Osteocyte (in vitro differentiated cells): ENCODE measurements at regions not wholly inside any gene's neighbourhood (a gene's known extent, or its start where the extent isn't known, plus 50 kb on each side); places are given as distances from the start of the nearest gene placed in this dataset.

Source experiments
- DNase-seq: peaks from one replicate; pipeline ENCODE4 v3.0.0; 2021; ENCODE audit warnings: mixed read lengths; ENCODE audit not compliant: unreplicated experiment; ENCODE audit errors: extremely low spot score
- H3K27ac Mint-ChIP-seq: one replicate; pipeline ENCODE4 v1.8.0; 2021; ENCODE audit warnings: mild to moderate bottlenecking, mixed read lengths; ENCODE audit not compliant: unreplicated experiment
- H3K27me3 Mint-ChIP-seq: one replicate; pipeline ENCODE4 v1.8.0; 2021; ENCODE audit warnings: mixed read lengths; ENCODE audit not compliant: unreplicated experiment
- H3K36me3 Mint-ChIP-seq: one replicate; pipeline ENCODE4 v1.8.0; 2021; ENCODE audit warnings: mixed read lengths; ENCODE audit not compliant: unreplicated experiment
- H3K4me1 Mint-ChIP-seq: one replicate; pipeline ENCODE4 v1.8.0; 2021; ENCODE audit warnings: mixed read lengths; ENCODE audit not compliant: unreplicated experiment
- H3K4me3 Mint-ChIP-seq: one replicate; pipeline ENCODE4 v1.8.0; 2021; ENCODE audit warnings: mild to moderate bottlenecking, moderate library complexity, mixed read lengths; ENCODE audit not compliant: unreplicated experiment
- H3K9me3 Mint-ChIP-seq: one replicate; pipeline ENCODE4 v1.8.0; 2021; ENCODE audit warnings: mixed read lengths; ENCODE audit not compliant: unreplicated experiment
- CTCF ChIP-seq: fragments of 200-600 bp; sonication (generic); IDR thresholded peaks from 2 replicates; pipeline ENCODE4 v1.5.0; 2021; ENCODE audit warnings: antibody characterized with exemption, mild to moderate bottlenecking, moderate library complexity

- Mint-ChIP-seq H3K36me3 (peaks cover 16% of the 10 kb centered on the region), H3K27me3 (no peaks in the 10 kb centered on the region), H3K4me1 (no peaks in the 10 kb centered on the region), H3K27ac (no peak overlapping the region), H3K9me3 (peaks cover 33% of the 10 kb centered on the region), H3K4me3 (no peak overlapping the region)
- TF ChIP-seq CTCF, result no peak
- DNase-seq, result no peak
Observed at GRCh38 chr16:72380283-72380682, 208.3 kb upstream of the PMFBP1 start.

- Mint-ChIP-seq H3K9me3 (no peaks in the 10 kb centered on the region), H3K27ac (no peak overlapping the region), H3K4me1 (peaks cover 22% of the 10 kb centered on the region), H3K36me3 (no peaks in the 10 kb centered on the region), H3K4me3 (no peak overlapping the region), H3K27me3 (no peaks in the 10 kb centered on the region)
- DNase-seq, result no peak
- no peak for TF ChIP-seq CTCF
Observed at GRCh38 chr16:72373201-72373600, 201.2 kb upstream of the PMFBP1 start.

- no peak for TF ChIP-seq CTCF
- Mint-ChIP-seq H3K27ac (no peak overlapping the region), H3K36me3 (peaks cover 5% of the 10 kb centered on the region)
Observed at GRCh38 chr16:72372087-72373045, 200.4 kb upstream of the PMFBP1 start.

GRCh38 chr16:72371307-72372086 lies 199.5 kb upstream of the PMFBP1 start:
- TF ChIP-seq CTCF, result no peak
- DNase-seq, result no peak
- H3K27ac Mint-ChIP-seq, result peak overlapping the region; percentile 66

More at GRCh38 chr16:72372087-72373045, 200.4 kb upstream of the PMFBP1 start:
- Mint-ChIP-seq H3K4me3 (no peak overlapping the region), H3K27me3 (no peaks in the 10 kb centered on the region), H3K4me1 (peaks cover 22% of the 10 kb centered on the region), H3K9me3 (peaks cover 3% of the 10 kb centered on the region)
- no peak for DNase-seq

GRCh38 chr16:72369274-72369673 lies 197.3 kb upstream of the PMFBP1 start:
- no peak for DNase-seq
- Mint-ChIP-seq H3K4me1 (peaks cover 22% of the 10 kb centered on the region), H3K36me3 (peaks cover 5% of the 10 kb centered on the region), H3K27me3 (no peaks in the 10 kb centered on the region), H3K27ac (no peak overlapping the region), H3K9me3 (peaks cover 18% of the 10 kb centered on the region), H3K4me3 (no peak overlapping the region)
- TF ChIP-seq CTCF, result no peak

More at GRCh38 chr16:72371307-72372086, 199.5 kb upstream of the PMFBP1 start:
- H3K36me3 Mint-ChIP-seq, result peaks cover 5% of the 10 kb centered on the region
- peaks cover 22% of the 10 kb centered on the region for H3K4me1 Mint-ChIP-seq
- peaks cover 9% of the 10 kb centered on the region for H3K9me3 Mint-ChIP-seq
- H3K4me3 Mint-ChIP-seq, result peak overlapping the region; percentile 10
- H3K27me3 Mint-ChIP-seq, result no peaks in the 10 kb centered on the region
